GM12872 (cell line): ENCODE measurements at regions not wholly inside any gene's neighbourhood (a gene's known extent, or its start where the extent isn't known, plus 50 kb on each side); places are given as distances from the start of the nearest gene placed in this dataset.

Source experiments
- TF ChIP-seq, protein P1 (sequence below): IDR thresholded peaks from 3 replicates; pipeline ENCODE4 v1.5.1; 2011; ENCODE audit warnings: low read depth, mild to moderate bottlenecking, low read length, moderate library complexity; ENCODE audit not compliant: insufficient read depth

DNA sequence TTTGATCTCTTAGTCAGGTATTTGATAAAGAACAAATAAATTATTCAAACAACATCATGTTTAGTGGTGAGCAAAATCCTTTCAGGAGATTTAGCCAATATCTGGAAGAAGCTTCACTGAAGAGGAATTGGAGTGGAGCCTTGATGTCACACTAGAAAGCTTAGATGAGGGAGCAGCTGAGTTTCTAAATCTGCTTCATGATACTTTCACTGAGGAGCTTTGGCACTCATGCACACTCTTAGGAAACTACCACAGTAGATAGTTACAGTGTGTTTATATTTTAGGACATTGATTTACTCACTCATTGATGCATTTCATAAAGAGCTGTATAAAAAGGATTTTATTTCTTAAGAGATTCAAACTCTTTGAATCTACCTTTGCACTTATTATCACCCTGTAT is 366.2 kb upstream of the BTBD3 start:
- TF ChIP-seq, protein P1, sequence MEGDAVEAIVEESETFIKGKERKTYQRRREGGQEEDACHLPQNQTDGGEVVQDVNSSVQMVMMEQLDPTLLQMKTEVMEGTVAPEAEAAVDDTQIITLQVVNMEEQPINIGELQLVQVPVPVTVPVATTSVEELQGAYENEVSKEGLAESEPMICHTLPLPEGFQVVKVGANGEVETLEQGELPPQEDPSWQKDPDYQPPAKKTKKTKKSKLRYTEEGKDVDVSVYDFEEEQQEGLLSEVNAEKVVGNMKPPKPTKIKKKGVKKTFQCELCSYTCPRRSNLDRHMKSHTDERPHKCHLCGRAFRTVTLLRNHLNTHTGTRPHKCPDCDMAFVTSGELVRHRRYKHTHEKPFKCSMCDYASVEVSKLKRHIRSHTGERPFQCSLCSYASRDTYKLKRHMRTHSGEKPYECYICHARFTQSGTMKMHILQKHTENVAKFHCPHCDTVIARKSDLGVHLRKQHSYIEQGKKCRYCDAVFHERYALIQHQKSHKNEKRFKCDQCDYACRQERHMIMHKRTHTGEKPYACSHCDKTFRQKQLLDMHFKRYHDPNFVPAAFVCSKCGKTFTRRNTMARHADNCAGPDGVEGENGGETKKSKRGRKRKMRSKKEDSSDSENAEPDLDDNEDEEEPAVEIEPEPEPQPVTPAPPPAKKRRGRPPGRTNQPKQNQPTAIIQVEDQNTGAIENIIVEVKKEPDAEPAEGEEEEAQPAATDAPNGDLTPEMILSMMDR: no peak

DNA sequence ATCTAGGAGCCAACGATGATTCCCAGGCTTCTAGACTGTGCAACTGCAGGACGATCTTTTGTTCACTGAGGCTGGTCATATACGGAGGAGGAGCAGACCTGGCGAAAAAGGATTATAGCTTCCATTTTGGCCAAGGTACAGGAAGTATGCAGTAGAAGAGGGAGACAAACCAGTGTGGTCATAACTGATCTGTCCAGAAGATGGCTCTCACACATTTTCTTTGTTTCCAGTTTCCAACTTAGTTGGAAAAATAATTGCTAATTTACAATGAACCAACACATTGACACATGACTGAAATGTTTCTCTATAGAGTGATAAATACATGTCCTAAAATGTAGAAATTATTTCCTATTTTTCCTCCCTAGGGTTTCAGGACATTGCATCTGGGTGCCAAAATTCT is 364.1 kb upstream of the BTBD3 start:
- TF ChIP-seq, protein P1: peak; percentile 24; the same call in 1 of the 3 replicates

DNA sequence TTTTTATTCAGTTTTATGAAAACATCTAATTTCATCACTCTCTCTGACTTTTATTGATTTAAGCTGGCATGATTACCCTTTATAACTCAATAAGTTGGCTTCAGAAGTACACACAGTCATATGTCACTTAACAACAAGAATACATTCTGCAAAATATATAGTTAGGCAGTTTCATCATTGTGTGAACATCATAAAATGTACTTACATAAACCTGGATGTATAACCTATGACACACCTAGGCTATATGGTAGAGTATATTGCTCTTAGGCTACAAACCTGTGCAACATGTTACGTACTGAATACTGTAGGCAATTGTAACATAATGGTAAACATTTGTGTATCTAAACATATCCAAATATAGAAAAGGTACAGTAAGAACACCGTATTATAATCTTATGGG is 362.2 kb upstream of the BTBD3 start:
- TF ChIP-seq, protein P1: no peak

DNA sequence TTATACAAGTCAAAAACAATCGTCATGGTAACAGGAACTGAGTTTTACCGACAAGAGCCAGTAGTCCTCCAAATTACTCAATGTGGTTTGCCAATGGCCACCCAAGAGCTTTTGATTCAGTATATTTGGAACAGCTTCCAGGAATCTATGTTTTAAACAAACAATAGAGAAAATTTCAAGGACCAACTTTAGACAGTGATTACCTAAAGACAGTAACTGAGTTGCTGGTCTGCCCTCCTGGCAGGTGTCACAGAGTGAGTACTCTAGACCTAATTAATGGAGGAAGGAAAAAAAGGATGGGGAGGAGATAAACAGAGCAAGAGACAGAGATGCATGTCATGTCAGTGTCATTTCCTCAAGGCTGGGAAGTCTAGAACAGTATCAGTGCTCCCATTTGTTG is 361.3 kb upstream of the BTBD3 start:
- TF ChIP-seq, protein P1: no peak

DNA sequence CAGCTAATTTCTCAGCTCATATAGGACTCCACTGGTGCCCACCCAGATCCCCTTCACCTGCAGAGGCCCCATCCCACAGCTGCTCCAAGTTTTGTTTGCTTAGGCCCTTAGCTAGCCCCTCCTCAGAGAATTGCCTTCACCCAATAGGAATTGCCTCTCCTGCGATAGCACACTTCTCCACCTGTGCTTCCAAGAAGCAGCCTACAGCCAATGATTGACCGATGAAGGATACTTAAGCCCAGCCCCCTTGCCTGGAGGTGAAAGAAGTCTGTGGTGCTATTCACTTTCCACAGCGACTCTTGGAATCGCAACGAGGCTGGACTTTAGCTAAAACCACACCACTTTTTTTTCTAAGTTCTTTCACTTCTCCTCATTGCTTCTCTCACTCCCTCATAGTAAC is 353.2 kb upstream of the BTBD3 start:
- TF ChIP-seq, protein P1: no peak

DNA sequence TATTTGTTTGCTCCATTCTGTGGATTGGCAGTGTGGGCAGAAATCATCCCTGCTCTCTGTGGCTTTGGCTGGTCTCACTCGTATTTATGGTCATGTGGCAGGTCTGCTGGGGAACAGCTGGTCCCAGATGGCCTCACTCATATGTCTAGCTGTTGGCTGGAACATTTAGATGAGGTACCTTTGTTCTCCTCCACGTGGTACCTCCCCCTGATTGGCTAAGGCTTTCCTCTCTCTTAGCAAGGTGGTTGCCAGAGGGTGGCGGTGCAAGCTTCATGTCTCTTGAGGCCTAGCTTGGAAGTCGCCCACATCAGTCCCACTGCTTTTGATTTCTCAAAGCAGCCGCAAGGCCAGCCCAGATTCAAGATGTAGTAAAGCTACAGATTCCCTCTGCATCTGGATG is 348.5 kb upstream of the BTBD3 start:
- TF ChIP-seq, protein P1: no peak

DNA sequence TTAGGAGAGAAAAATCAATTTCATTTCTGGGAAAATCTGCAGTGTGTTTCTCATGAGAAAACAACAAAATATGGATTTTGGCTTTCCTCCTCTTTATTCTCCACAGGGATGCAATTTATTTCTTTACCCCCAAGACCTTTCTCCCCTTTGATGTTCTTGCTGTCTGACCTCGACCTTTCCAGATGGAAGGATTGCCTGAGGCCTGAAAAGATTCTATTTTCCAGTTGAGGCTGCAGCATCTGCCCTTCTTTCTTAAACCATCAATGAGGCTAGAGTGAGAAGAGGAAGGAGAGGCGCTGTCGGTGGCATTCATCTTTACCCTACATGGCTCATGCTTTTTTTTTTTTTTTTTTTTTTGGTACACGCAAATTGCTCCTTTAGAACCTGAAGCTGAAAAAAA is 344.2 kb upstream of the BTBD3 start:
- TF ChIP-seq, protein P1: no peak

DNA sequence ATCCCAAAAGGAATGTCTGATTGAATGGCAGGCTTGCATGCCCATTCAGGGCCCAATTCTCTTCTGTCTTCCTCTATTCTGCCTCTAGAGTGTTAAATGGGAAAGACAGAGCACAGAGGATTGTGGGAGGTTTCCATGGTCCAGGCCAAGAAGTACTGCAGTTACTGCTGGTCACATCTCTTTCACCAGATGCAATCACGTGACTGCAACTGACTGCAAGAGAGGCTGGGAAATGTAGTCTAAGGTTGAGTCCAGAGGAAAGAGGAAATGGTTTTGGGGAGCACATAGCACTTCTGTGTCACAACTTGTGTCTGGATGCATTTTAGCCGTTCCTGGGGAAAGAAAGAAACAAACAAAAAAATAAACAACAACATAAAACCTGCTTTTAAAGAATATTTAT is 336.4 kb upstream of the BTBD3 start:
- TF ChIP-seq, protein P1: no peak
